ENCODE measurements at regions not wholly inside any gene's neighbourhood (a gene's known extent, or its start where the extent isn't known, plus 50 kb on each side); places are given as distances from the start of the nearest gene placed in this dataset.
A peak's percentile ranks its signal among the peaks of the same experiment; 100 is the strongest.
"Not testable (repeated sequence)": the region's sequence is repeated elsewhere in the genome, so short reads cannot be mapped to it uniquely, and the experiment has no call there.

DNA sequence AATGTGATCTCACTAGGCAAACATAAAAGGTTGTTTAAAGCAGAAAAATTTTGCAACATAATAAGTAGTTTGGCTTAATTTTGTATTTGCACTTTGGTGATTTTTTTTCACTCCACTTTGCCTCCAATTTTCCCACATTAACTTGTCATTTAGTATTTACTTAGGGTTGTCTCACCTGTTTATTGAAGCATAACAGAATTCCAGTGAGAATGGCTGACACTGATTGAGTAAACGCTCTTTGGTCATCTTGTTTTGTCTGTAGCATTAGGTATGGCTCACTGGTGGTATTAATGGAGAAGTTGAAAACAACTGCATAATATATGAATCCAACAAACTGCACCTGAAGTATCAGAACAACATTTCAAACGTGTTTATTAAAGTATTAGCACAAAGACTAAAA is 799.5 kb upstream of the ADGRL3 start:
- DNase-seq, result no peak

- no peak for DNase-seq
Measured at GRCh38 chr4:60404027-60404426, 796.1 kb upstream of the ADGRL3 start.

- DNase-seq, result no peak
Measured at GRCh38 chr4:60422439-60422838, 777.7 kb upstream of the ADGRL3 start.

- not testable (repeated sequence) for DNase-seq
Measured at GRCh38 chr4:60423573-60424184, 776.4 kb upstream of the ADGRL3 start.

DNA sequence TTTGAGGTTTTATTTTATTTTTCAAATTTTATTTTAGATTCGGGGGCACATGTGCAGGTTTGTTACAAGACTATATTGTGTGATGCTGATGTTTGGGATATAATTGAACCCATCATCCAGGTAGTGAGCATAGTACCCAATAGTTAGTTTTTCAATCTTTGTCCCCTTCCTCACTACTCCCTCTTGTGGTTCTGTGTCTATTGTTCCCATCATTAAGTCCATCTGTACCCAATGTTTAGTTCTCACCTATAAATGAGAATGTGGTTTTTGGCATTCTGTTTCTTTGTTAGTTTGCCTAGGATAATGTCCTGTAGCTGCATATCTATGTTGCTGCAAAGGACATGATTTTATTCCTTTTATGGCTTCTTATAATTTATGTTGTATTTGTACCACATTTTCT is 767.2 kb upstream of the ADGRL3 start:
- no peak for DNase-seq

GRCh38 chr4:60443068-60443467 is 757.1 kb upstream of the ADGRL3 start:
- no peak for DNase-seq

DNA sequence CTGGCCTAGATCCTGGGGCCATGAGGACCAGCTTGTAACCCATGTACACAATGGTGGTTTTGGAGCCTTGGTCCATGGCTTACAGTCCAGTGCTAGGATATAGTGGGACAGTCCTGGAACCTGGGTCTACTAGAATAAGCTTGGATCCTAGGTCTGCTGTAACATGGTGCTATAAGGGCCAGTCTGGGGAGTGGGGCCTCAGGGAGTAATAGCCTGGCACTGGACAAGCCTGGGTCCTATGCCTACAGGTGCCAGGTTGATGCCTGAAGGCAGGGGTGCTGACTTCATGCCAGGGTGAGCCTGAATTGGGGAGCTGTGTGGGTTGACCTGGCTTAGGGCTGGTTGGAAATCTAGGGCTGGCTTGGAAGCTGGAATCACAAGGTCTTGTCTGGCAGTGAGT is 756.3 kb upstream of the ADGRL3 start:
- DNase-seq, result no peak

GRCh38 chr4:60450054-60450453 is 750.1 kb upstream of the ADGRL3 start:
- no peak for DNase-seq

GRCh38 chr4:60452266-60452665 is 747.9 kb upstream of the ADGRL3 start:
- DNase-seq, result no peak

DNA sequence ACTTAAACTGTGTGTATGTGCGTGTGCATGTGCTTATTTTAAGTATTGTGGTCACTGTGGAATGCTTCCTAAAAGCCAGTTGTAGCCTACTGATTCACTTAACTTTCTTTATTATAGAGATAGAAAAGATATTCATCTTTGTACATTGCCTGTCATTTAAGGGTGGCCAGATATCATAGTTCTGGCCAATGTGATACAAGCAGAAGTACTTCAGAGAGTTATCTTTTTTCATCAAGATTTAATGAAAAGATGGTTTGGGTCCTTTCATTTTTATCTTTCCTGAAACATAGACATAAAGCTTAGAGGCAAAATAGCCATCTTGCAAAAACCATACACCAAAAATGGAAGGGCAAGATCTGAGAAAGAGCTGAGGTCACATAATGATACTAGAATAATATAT is 744.7 kb upstream of the ADGRL3 start:
- no peak for DNase-seq

- DNase-seq, result no peak
Measured at GRCh38 chr4:60461551-60461950, 738.6 kb upstream of the ADGRL3 start.

DNA sequence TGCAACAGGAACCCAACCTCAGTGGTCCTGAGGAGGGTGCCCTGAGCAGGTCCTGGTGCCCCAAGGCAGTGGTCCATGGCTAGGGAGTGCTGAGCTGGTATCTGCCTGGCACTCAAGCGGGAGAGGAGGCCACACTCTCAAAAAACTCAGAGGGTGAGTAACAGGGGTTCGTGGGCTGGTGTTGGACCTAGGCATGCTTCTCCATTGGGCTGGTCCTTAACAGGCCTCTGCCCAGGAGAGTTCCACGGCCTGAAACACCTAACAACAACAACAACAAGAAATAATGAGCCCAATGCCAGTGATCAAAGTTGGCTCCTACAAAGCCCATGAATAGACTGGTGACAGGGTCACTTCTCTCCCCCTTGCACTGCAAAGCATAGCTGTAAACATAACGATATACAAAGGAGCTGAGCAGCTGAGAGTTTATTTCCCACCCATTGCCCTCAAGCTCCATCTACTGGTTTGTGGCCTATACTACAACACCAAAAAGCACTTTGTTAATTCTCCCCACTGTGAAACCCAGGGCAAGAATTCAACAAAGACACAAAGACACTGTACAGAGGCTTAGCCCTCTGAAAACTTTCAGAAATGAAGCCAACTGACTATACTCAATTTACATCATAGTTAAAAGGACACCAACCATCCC is 736.1 kb upstream of the ADGRL3 start:
- no peak for DNase-seq

- DNase-seq, result peak; percentile 5
Measured at GRCh38 chr4:60482921-60483351, 717.2 kb upstream of the ADGRL3 start.

DNA sequence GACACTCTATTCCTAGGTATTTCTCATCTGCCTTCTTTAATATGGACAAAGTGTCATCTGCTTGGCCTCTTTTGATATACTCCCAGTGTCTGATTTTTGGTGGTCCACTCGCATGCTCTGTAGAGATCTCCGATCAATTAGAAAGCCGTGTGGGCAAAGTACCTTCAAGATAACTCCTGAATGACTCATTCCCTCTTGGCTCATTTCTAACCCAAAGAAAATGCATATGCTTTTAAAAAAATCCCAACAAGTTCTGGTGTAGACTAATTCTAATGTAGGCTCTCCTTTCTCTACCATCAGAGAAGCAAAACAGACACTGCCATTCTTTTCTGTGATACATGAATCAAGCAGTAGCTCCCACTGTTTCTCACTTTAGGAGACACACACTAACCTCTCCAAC is 714.9 kb upstream of the ADGRL3 start:
- DNase-seq, result no peak

- not testable (repeated sequence) for DNase-seq
Measured at GRCh38 chr4:60487118-60487761, 712.9 kb upstream of the ADGRL3 start.

GRCh38 chr4:60500810-60501209 is 699.3 kb upstream of the ADGRL3 start:
- DNase-seq, result no peak

DNA sequence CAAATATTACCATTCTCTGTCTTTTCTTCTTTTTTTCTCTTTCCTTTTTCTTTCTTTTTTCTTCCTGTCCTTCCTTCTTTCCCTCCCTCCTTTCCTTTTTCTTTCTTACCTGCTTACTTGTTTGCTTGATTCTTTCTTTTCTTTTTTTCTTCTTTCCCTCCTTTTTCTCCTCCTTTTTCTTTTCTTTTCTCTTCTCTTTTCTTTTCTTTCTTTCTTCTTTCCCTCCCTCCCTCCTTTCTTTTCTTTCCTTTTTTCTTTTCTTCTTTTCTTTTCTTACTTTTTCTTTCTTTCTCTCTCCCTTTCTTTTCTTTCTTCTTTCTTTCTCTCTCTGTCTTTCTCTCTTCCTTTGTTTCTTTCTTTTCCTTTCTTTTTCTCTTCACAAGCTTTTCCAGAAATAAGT is 697.4 kb upstream of the ADGRL3 start:
- DNase-seq, result no peak

DNA sequence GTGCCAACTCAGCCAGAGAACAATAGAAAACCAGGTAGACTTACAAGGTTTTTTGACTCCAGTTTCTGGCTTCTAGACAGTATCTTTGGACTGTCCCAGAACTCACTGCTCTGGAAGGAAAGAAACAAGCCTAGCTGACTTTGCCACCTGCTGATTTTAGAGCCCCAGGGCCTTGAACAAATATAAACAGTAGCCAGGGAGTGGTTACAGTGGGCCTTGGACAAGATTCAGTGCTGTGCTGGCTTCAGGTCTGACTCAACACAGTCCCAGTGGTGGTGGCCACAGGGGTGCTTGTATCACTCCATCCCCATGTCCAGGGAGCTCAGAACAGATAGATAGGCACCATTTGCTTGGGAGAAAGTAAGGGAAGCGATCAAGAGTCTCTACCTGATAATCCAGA is 694.1 kb upstream of the ADGRL3 start:
- DNase-seq, result no peak

DNA sequence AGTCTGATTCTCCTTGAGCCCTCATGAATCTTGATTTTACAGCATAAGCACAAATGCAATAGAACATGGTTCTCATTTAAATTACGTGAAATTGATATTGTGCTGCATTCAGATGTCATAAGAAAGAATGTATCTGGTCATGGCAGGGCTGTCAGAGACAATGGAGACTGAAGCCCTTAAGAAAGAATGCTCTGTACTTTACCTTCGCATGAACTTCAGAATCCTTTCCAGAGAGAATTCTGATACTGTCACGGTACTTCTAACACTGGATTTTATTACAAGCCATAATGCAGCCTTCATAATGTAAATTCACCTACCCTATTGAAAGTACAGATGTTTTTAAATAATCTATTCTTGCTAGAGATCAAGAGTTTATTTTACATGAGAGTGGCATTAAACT is 677.9 kb upstream of the ADGRL3 start:
- DNase-seq, result no peak

GRCh38 chr4:60531776-60532379 is 668.2 kb upstream of the ADGRL3 start:
- DNase-seq, result no peak

GRCh38 chr4:60544981-60545380 is 655.1 kb upstream of the ADGRL3 start:
- DNase-seq, result no peak

DNA sequence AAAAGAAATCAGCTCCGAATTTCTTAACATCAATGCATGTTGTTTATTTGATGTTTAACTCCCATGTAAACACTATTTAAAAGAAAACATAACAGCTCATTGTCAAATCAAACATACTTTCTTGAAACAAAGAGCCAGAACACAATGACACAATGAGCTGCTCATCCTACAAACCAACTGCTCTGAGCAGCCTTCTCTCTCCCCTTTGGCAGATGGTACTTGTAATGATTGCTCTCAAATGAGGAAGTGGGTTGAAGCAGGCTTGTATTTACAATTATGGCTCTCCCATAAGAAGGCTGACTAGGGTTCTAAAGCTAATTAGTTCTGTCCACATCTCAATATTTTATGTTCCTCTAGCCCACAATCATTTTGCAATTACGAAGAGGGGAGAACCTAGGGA is 637.8 kb upstream of the ADGRL3 start:
- no peak for DNase-seq

DNA sequence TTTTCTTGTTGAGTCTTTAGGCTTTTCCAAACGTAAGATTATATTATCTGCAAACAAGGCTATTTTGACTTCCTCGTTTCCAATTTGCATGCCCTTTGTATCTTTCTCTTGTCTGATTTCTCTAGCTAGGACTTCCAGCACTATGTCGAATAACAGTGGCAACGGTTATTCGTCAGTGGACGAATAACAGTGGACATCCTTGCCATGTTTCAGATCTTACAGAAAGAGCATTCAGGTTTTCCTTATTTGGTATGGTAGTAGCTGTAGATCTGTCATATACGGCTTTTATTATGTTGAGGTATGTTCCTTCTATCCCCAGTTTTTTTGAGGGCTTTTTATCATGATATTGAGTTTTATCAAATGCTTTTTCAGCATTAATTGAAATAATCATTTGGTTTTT is 634.6 kb upstream of the ADGRL3 start:
- DNase-seq, result no peak

GRCh38 chr4:60575336-60575735 is 624.8 kb upstream of the ADGRL3 start:
- no peak for DNase-seq

All from NCI-H1417 treated with DMSO at 0.1 percent for 48 hours (cell line).